NB4 (cell line): ENCODE measurements at regions not wholly inside any gene's neighbourhood (a gene's known extent, or its start where the extent isn't known, plus 50 kb on each side); places are given as distances from the start of the nearest gene placed in this dataset.

ENCODE experiments used
- CTCF ChIP-seq: IDR thresholded peaks from one replicate; pipeline ENCODE4 v1.5.1; 2012; ENCODE audit warnings: low read depth, low read length
- MAX ChIP-seq: IDR thresholded peaks from 2 replicates; pipeline ENCODE4 v1.6.1; 2011; ENCODE audit warnings: low read depth, low read length
- MYC ChIP-seq: IDR thresholded peaks from 2 replicates; pipeline ENCODE4 v1.6.1; 2011; ENCODE audit warnings: low read depth, low read length
- POLR2A ChIP-seq: IDR thresholded peaks from 2 replicates; pipeline ENCODE4 v1.6.1; 2011; ENCODE audit warnings: mild to moderate bottlenecking; ENCODE audit not compliant: insufficient read length; ENCODE audit errors: extremely low read depth

GRCh38 chr4:19540859-19541540, 710.7 kb upstream of the SLIT2 start:
- TF ChIP-seq CTCF (no peak), POLR2A (no peak), MYC (no peak), MAX (no peak)
